Fibroblast of lung (primary cell): ENCODE measurements at regions not wholly inside any gene's neighbourhood (a gene's known extent, or its start where the extent isn't known, plus 50 kb on each side); places are given as distances from the start of the nearest gene placed in this dataset.

Source experiments
- EZH2 ChIP-seq: IDR thresholded peaks from 2 replicates; pipeline ENCODE4 v1.5.1; 2012; ENCODE audit warnings: low read length, control low read depth, mild to moderate bottlenecking; ENCODE audit errors: missing control alignments
- TF ChIP-seq, protein P1 (sequence below), 2 donors: IDR thresholded peaks in 1 of 2; conservative IDR thresholded peaks in 1 of 2; 1 replicate in 1 of 2; 2 replicates in 1 of 2; pipeline ENCODE4 v1.5.1; 2011 to 2012; ENCODE audit warnings: low read length in 2 of 2, control low read depth in 1 of 2, inconsistent platforms in 1 of 2, low read depth in 1 of 2, mild to moderate bottlenecking in 1 of 2

GRCh38 chr1:239237912-239238311 lies 148.5 kb upstream of the CHRM3 start:
- TF ChIP-seq, protein P1, sequence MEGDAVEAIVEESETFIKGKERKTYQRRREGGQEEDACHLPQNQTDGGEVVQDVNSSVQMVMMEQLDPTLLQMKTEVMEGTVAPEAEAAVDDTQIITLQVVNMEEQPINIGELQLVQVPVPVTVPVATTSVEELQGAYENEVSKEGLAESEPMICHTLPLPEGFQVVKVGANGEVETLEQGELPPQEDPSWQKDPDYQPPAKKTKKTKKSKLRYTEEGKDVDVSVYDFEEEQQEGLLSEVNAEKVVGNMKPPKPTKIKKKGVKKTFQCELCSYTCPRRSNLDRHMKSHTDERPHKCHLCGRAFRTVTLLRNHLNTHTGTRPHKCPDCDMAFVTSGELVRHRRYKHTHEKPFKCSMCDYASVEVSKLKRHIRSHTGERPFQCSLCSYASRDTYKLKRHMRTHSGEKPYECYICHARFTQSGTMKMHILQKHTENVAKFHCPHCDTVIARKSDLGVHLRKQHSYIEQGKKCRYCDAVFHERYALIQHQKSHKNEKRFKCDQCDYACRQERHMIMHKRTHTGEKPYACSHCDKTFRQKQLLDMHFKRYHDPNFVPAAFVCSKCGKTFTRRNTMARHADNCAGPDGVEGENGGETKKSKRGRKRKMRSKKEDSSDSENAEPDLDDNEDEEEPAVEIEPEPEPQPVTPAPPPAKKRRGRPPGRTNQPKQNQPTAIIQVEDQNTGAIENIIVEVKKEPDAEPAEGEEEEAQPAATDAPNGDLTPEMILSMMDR (conservative IDR thresholded peaks at IDR 0.05 in 1 of 2, IDR thresholded peaks at IDR 0.05 in 1 of 2; ENCODE audit: low read depth in 1 of 2, low read length in 2 of 2) = no peak
- no peak for TF ChIP-seq EZH2
